BJ (cell line): ENCODE measurements at regions not wholly inside any gene's neighbourhood (a gene's known extent, or its start where the extent isn't known, plus 50 kb on each side); places are given as distances from the start of the nearest gene placed in this dataset.

ENCODE experiments used
- CTCF ChIA-PET: fragments of 350-600 bp; formaldehyde crosslinking; extraction: SDS; loops from one replicate; lab custom pipeline; 2021; ENCODE audit warnings: antibody characterized with exemption, inconsistent platforms; lab: Yijun Ruan, JAX
- POLR2A ChIA-PET: fragments of 300-600 bp; sonication (Branson Sonifier 250); formaldehyde crosslinking; extraction: SDS; loops from one replicate; lab custom pipeline; 2021; ENCODE audit warnings: antibody characterized with exemption; lab: Charles Lee
- DNase-seq: peaks from one replicate; pipeline ENCODE4 v3.0.0-alpha.2; 2011; ENCODE audit warnings: low read depth
- H3K27me3 ChIP-seq: 2 replicates; pipeline ENCODE4 v1.6.0; 2011; ENCODE audit warnings: low read length; ENCODE audit not compliant: control insufficient read depth, insufficient read depth
- H3K36me3 ChIP-seq: 2 replicates; pipeline ENCODE4 v1.5.1; 2011; ENCODE audit warnings: low read length; ENCODE audit not compliant: control insufficient read depth, insufficient read depth
- H3K4me3 ChIP-seq: 2 replicates; pipeline ENCODE4 v1.5.1; 2011; ENCODE audit warnings: low read depth, mild to moderate bottlenecking, control low read depth, low read length
- TF ChIP-seq, protein P1 (sequence below): IDR thresholded peaks from 2 replicates; pipeline ENCODE4 v1.5.1; 2011; ENCODE audit warnings: low read depth, mild to moderate bottlenecking, control low read depth, inconsistent platforms, low read length, moderate library complexity; ENCODE audit not compliant: insufficient read depth

DNA sequence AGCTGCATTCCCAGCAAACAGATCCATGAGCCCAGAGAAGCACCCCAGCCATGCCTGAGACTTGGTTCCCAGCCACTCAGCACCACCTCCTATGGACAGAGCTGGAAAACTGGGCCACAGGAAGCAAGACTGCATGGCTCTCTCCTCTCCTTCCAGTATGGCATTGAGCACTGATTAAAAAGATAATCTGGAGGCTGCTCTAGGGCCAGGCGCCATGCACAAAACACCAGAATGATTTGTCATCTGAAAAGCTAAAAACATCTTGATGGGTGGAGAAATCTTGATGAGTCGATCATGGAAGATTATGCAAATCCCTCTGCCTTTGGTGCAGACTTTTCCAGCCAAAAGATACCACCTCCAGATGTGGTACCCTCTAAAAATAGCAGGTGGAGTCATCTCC, 62.7 kb upstream of the MRPS22 start:
- no peak for DNase-seq
- Histone ChIP-seq H3K27me3 (no peaks in the 10 kb centered on the region), H3K4me3 (peak overlapping the region; percentile 20), H3K36me3 (no peaks in the 10 kb centered on the region)
- TF ChIP-seq, protein P1, sequence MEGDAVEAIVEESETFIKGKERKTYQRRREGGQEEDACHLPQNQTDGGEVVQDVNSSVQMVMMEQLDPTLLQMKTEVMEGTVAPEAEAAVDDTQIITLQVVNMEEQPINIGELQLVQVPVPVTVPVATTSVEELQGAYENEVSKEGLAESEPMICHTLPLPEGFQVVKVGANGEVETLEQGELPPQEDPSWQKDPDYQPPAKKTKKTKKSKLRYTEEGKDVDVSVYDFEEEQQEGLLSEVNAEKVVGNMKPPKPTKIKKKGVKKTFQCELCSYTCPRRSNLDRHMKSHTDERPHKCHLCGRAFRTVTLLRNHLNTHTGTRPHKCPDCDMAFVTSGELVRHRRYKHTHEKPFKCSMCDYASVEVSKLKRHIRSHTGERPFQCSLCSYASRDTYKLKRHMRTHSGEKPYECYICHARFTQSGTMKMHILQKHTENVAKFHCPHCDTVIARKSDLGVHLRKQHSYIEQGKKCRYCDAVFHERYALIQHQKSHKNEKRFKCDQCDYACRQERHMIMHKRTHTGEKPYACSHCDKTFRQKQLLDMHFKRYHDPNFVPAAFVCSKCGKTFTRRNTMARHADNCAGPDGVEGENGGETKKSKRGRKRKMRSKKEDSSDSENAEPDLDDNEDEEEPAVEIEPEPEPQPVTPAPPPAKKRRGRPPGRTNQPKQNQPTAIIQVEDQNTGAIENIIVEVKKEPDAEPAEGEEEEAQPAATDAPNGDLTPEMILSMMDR: no peak
- ChIA-PET POLR2A (no interaction called here), CTCF (interaction anchor here (0.7 to 1.8 kb wide), 11 partner anchors 9 to 345 kb away, joined by 3 to 6 read pairs (median 3); no protein-coding TSS in a partner anchor)

DNA sequence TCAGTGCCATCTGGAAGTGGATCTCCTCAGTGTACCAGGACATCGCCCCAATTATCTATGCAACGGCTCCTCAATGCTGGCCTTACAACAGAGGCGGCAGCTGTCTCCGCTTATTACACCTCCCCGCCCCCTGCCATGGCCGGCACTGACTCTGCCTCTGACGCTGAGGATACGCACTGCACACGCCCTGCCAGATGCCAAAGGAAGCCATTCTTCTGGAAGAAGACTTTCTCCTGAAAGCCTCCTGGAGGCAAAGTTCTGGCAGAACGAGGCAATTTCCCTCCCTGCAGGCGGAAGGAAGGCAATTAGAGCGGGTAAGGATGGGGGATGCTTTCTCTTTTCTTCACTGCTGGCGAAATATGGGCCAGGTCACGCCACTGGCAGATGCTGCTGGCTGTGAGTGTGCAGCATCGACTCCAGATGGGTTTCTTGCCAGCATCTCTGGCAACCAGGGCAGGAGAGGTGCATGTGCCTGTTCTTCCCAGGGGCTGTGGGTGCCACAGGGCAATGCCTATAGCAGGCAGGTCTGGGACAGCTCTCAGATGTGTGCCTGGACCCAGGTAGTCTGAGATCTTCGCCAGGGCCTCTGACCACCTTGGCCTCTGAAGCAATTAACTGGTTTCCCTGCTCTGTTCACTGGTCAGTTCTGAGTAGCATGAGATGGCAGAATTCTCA, 62.2 kb upstream of the MRPS22 start:
- Histone ChIP-seq H3K4me3 (peak overlapping the region; percentile 20), H3K36me3 (no peaks in the 10 kb centered on the region), H3K27me3 (no peaks in the 10 kb centered on the region)
- TF ChIP-seq, protein P1: no peak; the same call in 1 of the 2 replicates
- CTCF ChIA-PET: interaction anchor here (0.7 to 1.8 kb wide), 10 partner anchors 8 to 169 kb away, joined by 3 to 6 read pairs (median 3); no protein-coding TSS in a partner anchor
- DNase-seq: no peak
- POLR2A ChIA-PET: no interaction called here

GRCh38 chr3:139283301-139283700, 60.5 kb upstream of the MRPS22 start:
- no peaks in the 10 kb centered on the region for H3K36me3 ChIP-seq
- CTCF ChIA-PET: interaction anchor here (1.6 to 1.7 kb wide), 2 partner anchors 12 to 162 kb away, joined by 3 to 5 read pairs; no protein-coding TSS in a partner anchor
- H3K4me3 ChIP-seq: no peak overlapping the region
- no peak for DNase-seq
- POLR2A ChIA-PET: no interaction called here
- TF ChIP-seq, protein P1: no peak
- H3K27me3 ChIP-seq: no peaks in the 10 kb centered on the region

GRCh38 chr3:139284221-139284620, 59.6 kb upstream of the MRPS22 start:
- no peak for DNase-seq
- no peak overlapping the region for H3K4me3 ChIP-seq
- no peaks in the 10 kb centered on the region for H3K36me3 ChIP-seq
- CTCF ChIA-PET: interaction anchor here (0.9 to 1.1 kb wide), 2 partner anchors 172 to 173 kb away, joined by 3 read pairs; no protein-coding TSS in a partner anchor
- no peaks in the 10 kb centered on the region for H3K27me3 ChIP-seq
- POLR2A ChIA-PET: interaction anchor here (0.6 to 0.9 kb wide), 2 partner anchors 18 to 140 kb away, joined by 4 to 8 read pairs; no protein-coding TSS in a partner anchor
- TF ChIP-seq, protein P1: no peak

DNA sequence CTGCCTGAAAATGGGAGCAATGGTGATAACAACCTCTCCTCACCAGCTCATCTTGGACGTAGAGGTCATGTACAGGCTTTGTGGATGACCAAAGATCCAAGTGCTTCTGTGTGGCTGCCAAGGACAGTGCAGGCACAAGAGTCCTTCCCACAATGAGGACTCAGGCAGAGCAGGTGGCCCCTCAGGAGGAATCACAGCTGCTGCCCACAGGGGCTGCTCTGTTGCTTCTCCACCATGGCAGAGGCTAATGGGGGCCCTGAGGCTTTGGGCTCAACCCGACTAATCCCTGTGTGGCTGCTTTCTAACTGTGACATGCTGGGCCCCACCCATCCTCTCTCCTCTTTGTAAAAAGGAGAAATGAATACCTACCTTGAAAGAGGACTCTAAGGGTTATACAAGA, 58.1 kb upstream of the MRPS22 start:
- TF ChIP-seq, protein P1: no peak
- ChIA-PET CTCF (interaction anchor here (0.9 kb wide), 1 partner anchor 43 kb away, joined by 3 read pairs; no protein-coding TSS in a partner anchor), POLR2A (no interaction called here)
- DNase-seq: no peak
- Histone ChIP-seq H3K27me3 (no peaks in the 10 kb centered on the region), H3K36me3 (no peaks in the 10 kb centered on the region), H3K4me3 (no peak overlapping the region)
